GM18858 (cell line): ENCODE measurements at regions not wholly inside any gene's neighbourhood (a gene's known extent, or its start where the extent isn't known, plus 50 kb on each side); places are given as distances from the start of the nearest gene placed in this dataset.

Experiments used
- ATAC-seq: cut with Tn5 transposase; IDR thresholded peaks from one replicate; pipeline ENCODE4 v1.9.1; 2021; ENCODE audit not compliant: unreplicated experiment

DNA sequence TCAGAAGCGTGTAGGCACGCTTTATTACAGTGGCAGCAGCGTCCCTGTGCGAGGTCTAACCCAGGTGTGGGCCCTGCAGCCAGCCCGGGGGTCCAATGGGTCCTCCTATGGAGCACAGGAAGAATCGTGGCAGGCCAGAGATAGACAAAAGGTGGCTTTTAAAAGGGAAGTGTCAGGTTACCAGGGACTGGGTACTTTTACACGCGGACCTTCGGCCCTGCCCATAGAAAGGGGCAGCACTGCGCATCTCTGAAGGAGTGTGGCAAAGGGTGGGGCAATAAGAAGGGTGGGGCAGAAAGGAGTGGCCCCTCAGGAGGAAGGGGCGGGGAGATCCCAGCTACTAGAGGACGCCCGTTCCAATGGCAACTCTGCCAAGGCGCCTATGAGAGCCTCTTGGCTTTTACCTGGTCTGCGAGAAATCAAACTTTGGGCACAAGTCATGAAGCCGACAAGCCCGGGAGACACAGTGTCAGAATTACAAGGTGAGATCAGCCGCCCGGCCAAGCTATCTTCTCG, 1419.8 kb downstream of the UQCRFS1 start:
- peak; percentile 55 for ATAC-seq

DNA sequence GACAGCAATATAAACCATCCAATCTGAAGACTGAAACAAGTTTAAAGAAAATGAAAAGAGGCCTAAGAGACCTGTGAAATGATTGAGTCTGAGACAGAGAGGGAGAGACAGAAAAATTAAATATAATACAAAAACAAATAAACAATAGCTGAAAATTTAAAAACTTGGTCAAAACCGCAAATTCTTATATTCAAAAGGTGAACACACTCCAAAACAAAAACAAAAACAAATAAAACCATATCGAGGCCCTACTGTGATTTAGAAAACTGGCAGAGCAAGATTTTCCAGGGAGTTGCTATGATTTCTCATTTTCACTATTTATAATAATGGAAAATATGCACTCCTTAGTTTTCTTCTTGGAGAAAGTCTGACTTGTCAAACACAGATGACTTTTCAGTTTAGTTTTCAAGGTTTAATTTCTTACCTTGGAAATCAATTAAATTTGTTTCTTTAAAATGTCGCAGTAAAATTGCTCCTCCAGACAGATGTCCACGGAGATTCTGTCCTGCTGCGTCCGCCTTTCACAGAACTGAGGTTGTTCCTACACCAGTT, 1420.3 kb downstream of the UQCRFS1 start:
- no peak for ATAC-seq

DNA sequence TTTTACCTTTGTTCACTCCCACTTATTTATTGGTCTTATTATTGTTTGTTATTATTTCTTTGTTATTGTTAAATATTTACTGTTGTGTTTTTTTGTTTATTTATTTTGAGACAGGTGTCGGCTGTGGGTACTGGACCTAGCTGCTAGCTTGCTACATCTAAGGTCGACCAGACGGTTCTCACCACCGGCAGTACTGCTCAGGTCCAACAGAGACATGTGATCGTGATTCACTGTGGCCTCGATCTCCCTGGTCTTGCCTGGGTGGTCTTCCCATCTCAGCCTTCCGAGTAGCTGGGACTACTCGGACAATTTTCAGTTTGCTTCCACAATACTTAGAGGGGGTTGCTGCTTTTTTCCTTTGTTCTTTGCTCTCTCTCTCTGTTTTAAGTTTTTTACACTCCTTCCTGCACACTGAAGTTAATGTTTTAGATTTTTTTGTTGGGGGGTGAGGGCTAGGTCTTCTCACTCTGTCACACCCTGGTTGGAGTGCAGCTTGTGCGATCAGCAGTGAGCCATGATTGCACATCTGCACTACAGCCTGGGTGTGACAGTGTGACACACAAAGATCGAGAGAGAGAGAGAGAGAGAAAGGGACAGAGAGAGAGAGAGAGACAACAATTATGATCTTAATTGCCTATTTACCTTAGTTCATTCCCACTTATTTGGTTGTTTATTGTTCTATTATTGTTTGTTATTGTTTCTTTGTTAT, 1432.4 kb downstream of the UQCRFS1 start:
- no peak for ATAC-seq

- ATAC-seq = no peak
Observed at GRCh38 chr19:27779954-27780353, 1433.0 kb downstream of the UQCRFS1 start.

DNA sequence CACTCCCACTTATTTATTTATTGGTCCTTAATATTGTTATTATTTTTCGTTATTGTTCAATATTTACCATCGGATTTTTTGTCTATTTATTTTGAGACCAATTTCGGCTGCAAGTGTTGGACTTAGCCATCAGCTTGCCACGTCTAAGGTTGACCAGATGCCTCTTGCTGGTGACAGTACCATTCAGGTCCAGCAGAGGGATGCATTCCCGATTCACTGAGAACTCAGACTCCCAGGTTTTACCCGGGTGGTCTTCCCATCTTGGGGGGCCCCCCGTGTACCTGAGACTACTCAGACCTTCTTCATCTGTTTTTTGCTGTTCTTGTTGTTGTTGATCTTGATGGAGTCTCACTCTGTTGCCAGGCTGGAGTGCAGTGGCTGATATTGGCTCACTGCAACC, 1435.2 kb downstream of the UQCRFS1 start:
- ATAC-seq = no peak

- no peak for ATAC-seq
Observed at GRCh38 chr19:27777242-27777641, 1435.7 kb downstream of the UQCRFS1 start.

- ATAC-seq = no peak
Observed at GRCh38 chr19:27776524-27776923, 1436.4 kb downstream of the UQCRFS1 start.

- no peak for ATAC-seq
Observed at GRCh38 chr19:27776020-27776419, 1436.9 kb downstream of the UQCRFS1 start.

DNA sequence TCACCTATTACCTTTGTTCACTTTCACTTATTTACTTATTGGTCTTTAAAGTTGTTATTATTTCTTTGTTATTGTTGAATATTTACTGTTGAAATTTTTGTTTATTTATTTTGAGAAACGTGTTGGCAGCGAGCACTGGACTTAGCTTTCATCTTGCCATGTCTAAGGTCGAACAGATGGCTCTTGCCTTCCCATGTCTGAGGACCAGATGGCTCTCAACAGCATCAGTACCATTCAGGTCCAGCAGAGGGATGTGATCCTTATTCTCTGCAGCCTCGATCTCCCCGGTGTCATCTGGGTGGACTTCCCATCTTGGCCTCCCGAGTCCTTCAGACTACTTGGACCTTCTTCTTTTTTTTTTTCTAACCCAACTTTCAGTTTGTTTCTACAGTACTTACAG, 1437.6 kb downstream of the UQCRFS1 start:
- no peak for ATAC-seq

DNA sequence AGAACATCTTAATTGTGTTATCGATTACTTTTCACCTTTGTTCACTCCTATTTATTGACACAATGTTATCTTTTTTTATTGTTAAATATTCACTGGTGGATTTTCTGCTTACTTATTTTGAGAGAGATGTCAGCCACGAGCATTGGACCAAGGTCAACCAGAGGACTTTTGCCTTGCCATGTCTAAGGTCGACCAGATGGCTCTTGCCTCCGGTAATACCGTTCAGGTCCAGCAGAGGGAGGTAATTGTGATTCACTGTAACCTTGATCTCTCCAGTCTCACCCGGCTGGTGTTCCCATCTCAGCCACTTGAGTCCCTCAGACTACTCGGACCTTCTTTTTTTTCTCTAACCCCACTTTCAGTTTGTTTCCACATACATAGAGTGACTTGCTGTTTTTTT, 1438.1 kb downstream of the UQCRFS1 start:
- no peak for ATAC-seq

GRCh38 chr19:27774337-27774736, 1438.6 kb downstream of the UQCRFS1 start:
- ATAC-seq = no peak

DNA sequence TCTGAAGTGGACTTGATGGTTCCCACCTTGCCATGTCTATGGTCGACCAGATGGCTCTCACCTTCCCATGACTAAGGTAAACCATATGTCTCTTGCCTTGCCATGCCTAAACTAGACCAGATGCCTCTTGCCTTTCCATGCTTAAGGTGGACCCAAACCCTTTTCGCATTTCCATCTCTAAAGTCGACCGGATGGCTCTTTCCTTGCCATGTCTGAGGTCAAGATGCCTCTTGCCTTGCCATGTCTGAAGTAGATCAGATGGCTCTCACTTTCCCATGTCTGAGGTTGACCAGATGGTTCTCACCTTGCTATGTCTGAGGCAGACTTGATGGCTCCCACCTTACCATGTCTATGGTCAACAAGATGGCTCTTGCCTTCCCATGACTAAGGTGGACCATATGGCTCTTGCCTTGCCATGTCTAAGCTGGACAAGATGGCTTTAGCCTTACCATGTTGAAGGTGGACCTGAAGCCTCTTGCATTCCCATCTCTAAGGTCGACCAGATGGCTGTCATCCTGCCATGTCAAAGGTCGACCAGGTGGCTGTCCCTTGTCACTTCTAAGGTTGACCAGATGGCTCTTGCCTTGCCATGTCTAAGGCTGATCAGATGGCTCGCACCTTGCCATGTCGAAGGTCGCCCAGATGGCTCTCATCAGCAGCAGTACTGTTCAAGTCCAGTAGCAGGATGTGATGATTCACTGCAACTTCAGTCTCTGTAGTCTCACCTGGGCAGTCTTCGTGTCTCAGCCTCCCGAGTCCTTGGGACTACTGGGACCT, 1439.4 kb downstream of the UQCRFS1 start:
- ATAC-seq = no peak

- ATAC-seq = no peak
Observed at GRCh38 chr19:27772059-27772458, 1440.9 kb downstream of the UQCRFS1 start.

- ATAC-seq = no peak
Observed at GRCh38 chr19:27770095-27770494, 1442.9 kb downstream of the UQCRFS1 start.

GRCh38 chr19:27767234-27767633, 1445.7 kb downstream of the UQCRFS1 start:
- no peak for ATAC-seq

DNA sequence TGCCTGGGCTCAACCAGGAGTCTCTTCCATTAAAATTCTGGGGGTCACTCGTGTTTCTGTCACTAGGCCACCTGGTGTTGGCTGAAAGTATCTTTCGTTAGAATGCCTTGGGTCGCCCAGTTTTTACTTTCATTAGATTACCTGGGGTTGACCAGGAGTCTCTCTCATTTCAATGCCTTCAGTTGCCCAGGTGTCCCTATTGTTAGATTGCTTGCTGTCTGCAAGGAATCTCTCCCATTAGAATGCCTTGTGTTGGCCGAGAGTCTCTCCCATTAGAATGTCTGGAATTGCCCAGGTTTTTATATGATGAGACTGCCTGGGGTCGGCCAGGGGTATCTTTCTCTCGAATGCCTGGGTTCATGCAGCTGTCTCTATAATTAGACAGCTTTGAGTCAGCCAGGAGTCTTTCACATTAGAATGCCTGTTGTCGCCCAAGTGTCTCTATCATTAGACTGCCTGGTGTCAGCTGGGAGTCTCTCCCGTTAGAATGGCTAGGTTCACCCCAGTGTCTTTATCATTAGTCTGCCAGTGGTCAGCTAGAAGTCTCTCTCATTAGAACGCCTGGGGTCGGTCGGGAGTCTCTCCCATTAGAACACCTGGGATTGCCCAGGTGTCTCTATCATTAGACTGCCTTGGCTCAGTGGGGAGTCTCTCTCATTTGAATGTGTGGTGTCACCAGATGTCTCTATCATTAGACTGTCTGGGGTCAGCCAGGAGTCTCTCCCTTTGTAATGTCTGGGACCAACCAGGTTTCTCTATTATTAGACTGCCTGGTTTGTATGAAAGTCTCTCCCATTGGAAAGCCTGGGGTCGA, 1446.8 kb downstream of the UQCRFS1 start:
- ATAC-seq = no peak

- ATAC-seq = no peak
Observed at GRCh38 chr19:27765397-27765796, 1447.6 kb downstream of the UQCRFS1 start.

- ATAC-seq = no peak
Observed at GRCh38 chr19:27764186-27764804, 1448.7 kb downstream of the UQCRFS1 start.

DNA sequence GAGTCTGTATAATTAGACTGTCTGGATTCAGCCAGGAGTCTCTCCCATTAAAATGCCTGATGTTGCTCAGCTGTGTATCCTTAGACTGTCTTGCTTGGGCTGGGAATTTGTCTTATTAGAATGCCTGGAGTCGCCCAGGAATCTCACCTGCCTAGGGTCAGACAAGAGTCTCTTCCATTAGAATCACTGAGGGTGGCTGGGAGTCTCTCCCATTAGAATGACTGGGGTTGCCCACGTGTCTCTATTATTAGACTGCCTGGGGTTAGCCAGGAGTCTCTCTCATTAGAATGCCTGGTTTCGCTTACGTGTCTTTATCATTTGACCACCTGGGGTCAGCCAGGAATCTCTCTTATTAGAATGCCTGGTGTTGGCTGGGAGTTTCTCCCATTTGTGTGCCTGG, 1450.0 kb downstream of the UQCRFS1 start:
- ATAC-seq = no peak

GRCh38 chr19:27759896-27760295, 1453.1 kb downstream of the UQCRFS1 start:
- ATAC-seq = no peak
